ENCODE measurements at regions not wholly inside any gene's neighbourhood (a gene's known extent, or its start where the extent isn't known, plus 50 kb on each side); places are given as distances from the start of the nearest gene placed in this dataset.

DNA sequence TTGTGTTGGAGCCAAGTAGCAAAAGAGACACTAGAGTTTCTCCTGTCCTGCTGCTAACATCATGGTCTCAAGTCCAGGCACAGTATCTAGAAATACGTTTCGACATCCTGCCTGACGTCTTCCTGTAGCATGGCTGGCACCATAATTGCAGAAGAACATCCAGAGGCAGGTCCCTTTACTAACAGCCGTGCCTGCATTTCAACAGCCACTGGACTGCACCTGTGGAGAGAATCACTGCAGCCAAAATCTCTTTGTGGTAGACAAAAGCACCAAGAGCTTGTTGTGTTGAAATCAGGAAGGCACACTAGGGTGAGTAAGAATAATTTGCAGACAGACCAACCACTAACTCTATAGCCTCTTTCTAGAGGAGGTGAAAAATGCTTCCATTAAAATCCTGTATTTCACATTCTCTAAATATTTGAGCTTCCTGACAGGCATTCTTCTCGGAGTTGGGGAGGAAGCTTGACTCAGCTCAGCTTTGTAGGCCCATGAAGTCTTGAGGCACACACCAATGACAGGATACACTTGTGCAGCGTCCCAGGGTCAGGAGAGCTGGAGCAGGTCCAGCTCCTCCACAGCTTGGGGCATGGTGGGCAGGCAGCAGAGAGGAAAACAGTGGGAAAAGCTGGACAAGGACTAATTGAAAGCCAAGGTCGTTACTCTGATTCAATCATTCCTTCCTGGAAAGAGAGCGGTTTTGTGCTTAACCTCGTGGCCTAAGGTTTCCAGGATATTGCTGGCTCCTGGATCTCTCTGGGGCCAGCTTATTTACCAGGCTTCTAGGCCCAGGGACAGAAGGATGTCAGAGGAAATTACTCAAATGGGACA, 244.9 kb downstream of the FAM43A start:
- 49 to 59% methylated on average over 9 of the region's 9 CpGs for WGBS, 2 donors
- TF ChIP-seq POLR2A (IDR thresholded peaks at IDR 0.05): no peak
- TF ChIP-seq, protein P1, sequence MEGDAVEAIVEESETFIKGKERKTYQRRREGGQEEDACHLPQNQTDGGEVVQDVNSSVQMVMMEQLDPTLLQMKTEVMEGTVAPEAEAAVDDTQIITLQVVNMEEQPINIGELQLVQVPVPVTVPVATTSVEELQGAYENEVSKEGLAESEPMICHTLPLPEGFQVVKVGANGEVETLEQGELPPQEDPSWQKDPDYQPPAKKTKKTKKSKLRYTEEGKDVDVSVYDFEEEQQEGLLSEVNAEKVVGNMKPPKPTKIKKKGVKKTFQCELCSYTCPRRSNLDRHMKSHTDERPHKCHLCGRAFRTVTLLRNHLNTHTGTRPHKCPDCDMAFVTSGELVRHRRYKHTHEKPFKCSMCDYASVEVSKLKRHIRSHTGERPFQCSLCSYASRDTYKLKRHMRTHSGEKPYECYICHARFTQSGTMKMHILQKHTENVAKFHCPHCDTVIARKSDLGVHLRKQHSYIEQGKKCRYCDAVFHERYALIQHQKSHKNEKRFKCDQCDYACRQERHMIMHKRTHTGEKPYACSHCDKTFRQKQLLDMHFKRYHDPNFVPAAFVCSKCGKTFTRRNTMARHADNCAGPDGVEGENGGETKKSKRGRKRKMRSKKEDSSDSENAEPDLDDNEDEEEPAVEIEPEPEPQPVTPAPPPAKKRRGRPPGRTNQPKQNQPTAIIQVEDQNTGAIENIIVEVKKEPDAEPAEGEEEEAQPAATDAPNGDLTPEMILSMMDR (IDR thresholded peaks at IDR 0.05): no peak

DNA sequence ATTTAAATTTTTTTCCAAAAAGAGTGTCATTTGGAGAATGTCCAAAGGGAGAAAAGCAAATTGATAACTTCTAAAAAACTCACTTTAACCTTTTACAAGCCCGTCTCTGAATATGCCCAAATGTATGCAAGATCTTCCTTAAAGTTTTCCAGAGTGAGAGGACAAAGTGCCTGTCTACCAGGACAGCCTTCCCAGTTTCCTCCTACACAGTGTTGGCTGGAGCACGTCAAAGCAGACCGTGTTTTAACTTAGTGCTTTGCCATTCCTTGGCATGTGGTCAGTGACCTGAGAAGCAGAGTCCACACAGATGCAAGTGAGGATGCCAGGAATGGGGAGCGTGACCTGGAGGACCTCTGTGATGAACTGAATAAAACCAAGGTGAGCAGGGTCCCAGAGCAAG, 245.7 kb downstream of the FAM43A start:
- H3K4me1 ChIP-seq: peaks cover 29% of the 10 kb centered on the region
- H3K27ac ChIP-seq: peak overlapping the region in 1 of 2 donors; percentile 7
- no peaks in the 10 kb centered on the region for H3K9me3 ChIP-seq
- TF ChIP-seq, protein P1 (IDR thresholded peaks at IDR 0.05): no peak
- no peak for TF ChIP-seq POLR2A (IDR thresholded peaks at IDR 0.05)
- intact Hi-C loops (cut with DNase I; ENCODE audit: low total_unique reads): no loop called here
- no peaks in the 10 kb centered on the region for H3K36me3 ChIP-seq (ENCODE audit: low read depth, missing control alignments)
- DNase-seq: no peak
- H3K27me3 ChIP-seq: no peaks in the 10 kb centered on the region
- H3K4me3 ChIP-seq: no peak overlapping the region
- 43 to 60% methylated on average over 4 of the region's 4 CpGs for WGBS, 2 donors

More for the DNA sequence above, 244.9 kb downstream of the FAM43A start:
- H3K4me3 ChIP-seq: no peak overlapping the region
- H3K27ac ChIP-seq: peak overlapping the region in 1 of 2 donors; percentile 7
- peaks cover 29% of the 10 kb centered on the region for H3K4me1 ChIP-seq
- no peak for DNase-seq
- H3K27me3 ChIP-seq: no peaks in the 10 kb centered on the region
- intact Hi-C loops (cut with DNase I; ENCODE audit: low total_unique reads): no loop called here
- H3K9me3 ChIP-seq: no peaks in the 10 kb centered on the region
- no peaks in the 10 kb centered on the region for H3K36me3 ChIP-seq (ENCODE audit: low read depth, missing control alignments)

DNA sequence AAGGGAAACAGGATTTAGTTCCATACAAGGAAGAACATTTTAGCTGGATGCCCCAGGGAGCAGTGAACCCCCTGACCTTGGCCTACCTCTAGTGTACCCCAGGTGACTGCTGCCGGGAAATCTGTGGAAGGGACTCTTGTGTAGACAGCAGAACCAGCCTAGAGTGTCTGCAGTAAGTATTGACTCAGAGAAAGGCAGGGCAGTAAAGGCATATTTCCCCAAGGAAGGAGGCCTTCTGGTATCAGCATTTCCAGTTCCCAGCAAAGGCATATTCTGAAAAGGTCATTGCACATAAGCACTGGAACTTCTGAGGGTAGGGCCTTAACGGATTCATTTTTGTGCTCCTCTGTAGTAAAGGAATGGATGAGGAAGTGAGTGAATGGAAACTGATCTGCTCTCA, 246.2 kb downstream of the FAM43A start:
- H3K4me3 ChIP-seq: no peak overlapping the region
- no peaks in the 10 kb centered on the region for H3K27me3 ChIP-seq
- H3K36me3 ChIP-seq (ENCODE audit: low read depth, missing control alignments): no peaks in the 10 kb centered on the region
- WGBS, 2 donors: 85% methylated on average over 2 of the region's 2 CpGs
- H3K9me3 ChIP-seq: no peaks in the 10 kb centered on the region
- no peak for TF ChIP-seq POLR2A (IDR thresholded peaks at IDR 0.05)
- TF ChIP-seq, protein P1 (IDR thresholded peaks at IDR 0.05): no peak
- intact Hi-C loops (cut with DNase I; ENCODE audit: low total_unique reads): no loop called here
- H3K27ac ChIP-seq: no peak overlapping the region
- peaks cover 29% of the 10 kb centered on the region for H3K4me1 ChIP-seq
- no peak for DNase-seq

DNA sequence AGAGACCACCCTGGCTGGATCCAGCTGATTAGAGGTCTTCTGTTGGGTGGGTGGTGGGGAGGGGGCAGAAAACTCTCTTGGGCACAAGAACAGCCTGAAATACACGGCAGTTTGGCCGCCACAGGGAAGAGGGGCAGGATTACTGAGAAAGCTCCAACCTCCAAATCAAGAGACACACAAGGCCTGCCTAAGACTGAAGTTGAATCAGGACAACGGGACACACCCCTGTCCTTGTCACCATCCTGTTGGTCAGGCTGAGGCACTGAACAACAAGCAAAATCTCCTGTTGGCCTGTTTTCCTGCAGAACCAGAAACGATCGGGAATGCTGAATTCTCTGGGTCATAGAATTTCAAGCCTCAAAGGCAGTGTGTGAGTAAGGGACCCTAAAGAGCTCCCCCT, 247.8 kb downstream of the FAM43A start:
- WGBS, 2 donors: 86 to 95% methylated on average over 5 of the region's 5 CpGs
- Histone ChIP-seq H3K27me3 (no peaks in the 10 kb centered on the region), H3K36me3 (ENCODE audit: low read depth, missing control alignments) (no peaks in the 10 kb centered on the region), H3K4me1 (peaks cover 28% of the 10 kb centered on the region), H3K27ac (no peak overlapping the region), H3K9me3 (no peaks in the 10 kb centered on the region), H3K4me3 (no peak overlapping the region)
- TF ChIP-seq, protein P1 (IDR thresholded peaks at IDR 0.05): no peak
- no peak for TF ChIP-seq POLR2A (IDR thresholded peaks at IDR 0.05)
- no peak for DNase-seq
- intact Hi-C loops (cut with DNase I; ENCODE audit: low total_unique reads): no loop called here

DNA sequence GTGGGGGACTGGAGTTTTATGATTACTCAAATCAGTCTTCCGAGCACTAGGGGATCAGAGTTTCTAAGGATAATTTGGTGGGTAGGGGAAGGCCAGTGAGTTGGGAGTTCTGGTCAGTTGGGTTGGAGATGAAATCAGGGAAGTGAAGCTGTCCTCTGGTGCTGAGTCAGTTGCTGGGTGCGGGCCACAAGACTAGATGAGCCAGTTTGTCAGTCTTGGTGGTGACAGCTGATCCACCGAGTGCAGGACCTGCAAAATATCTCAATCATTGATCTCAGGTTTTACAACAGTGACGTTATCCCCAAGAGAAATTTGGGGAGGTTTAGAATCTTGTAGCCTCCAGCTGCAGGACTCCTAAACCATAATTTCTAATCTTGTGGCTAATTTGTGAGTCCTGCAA, 249.4 kb downstream of the FAM43A start:
- TF ChIP-seq, protein P1 (IDR thresholded peaks at IDR 0.05): no peak
- TF ChIP-seq POLR2A (IDR thresholded peaks at IDR 0.05): no peak
- Histone ChIP-seq H3K27ac (no peak overlapping the region), H3K4me1 (peaks cover 24% of the 10 kb centered on the region), H3K27me3 (no peaks in the 10 kb centered on the region), H3K36me3 (ENCODE audit: low read depth, missing control alignments) (no peaks in the 10 kb centered on the region), H3K9me3 (no peaks in the 10 kb centered on the region), H3K4me3 (no peak overlapping the region)
- WGBS, 2 donors: 84 to 86% methylated on average over 4 of the region's 4 CpGs
- DNase-seq: no peak
- intact Hi-C loops (cut with DNase I; ENCODE audit: low total_unique reads): no loop called here

All from testis (tissue), 2 donors.